Body of pancreas (tissue), 4 donors: ENCODE measurements at regions not wholly inside any gene's neighbourhood (a gene's known extent, or its start where the extent isn't known, plus 50 kb on each side); places are given as distances from the start of the nearest gene placed in this dataset.

ENCODE experiments used
- ATAC-seq: fragments of 150-250 bp; one replicate; pipeline ENCODE4 v1.9.1; 2016
- DNase-seq, 4 donors: peaks; one replicate each; pipeline ENCODE4 v3.0.0-alpha.2; 2019
- H3K27ac ChIP-seq, 4 donors: fragments of 200-600 bp; sonication (generic); 1 replicate in 3 of 4; 2 replicates in 1 of 4; pipeline versions ENCODE4 v1.5.1 to v1.6.1; 2016 to 2019; ENCODE audit warnings: mild to moderate bottlenecking in 1 of 4, mixed read lengths in 1 of 4, moderate library complexity in 1 of 4
- H3K27me3 ChIP-seq, 2 donors: fragments of 200-600 bp; sonication (generic); one replicate each; pipeline ENCODE4 v1.6.0; 2016; ENCODE audit warnings: mild to moderate bottlenecking in 1 of 2
- H3K36me3 ChIP-seq, 2 donors: fragments of 200-600 bp; sonication (generic); replicated peaks in 1 of 2; 2 replicates each; pipeline ENCODE4 v1.5.1; 2016; ENCODE audit warnings: low read depth in 2 of 2; ENCODE audit not compliant: insufficient read depth in 1 of 2
- H3K4me1 ChIP-seq: fragments of 200-600 bp; sonication (generic); one replicate; pipeline ENCODE4 v1.6.0; 2016
- H3K4me3 ChIP-seq, 2 donors: fragments of 200-600 bp; sonication (generic); 1 replicate in 1 of 2; 2 replicates in 1 of 2; pipeline ENCODE4 v1.5.1; 2016 to 2019
- H3K9me3 ChIP-seq, 3 donors: fragments of 200-600 bp; sonication (generic); 1 replicate in 2 of 3; 2 replicates in 1 of 3; pipeline ENCODE4 v1.5.1; 2016
- CTCF ChIP-seq, 7 experiments: fragments of 450-650 bp in 4 of 7; fragments of 200-600 bp in 3 of 7; sonication (generic) in 3 of 7; IDR thresholded peaks; one replicate each; pipeline ENCODE4 v1.5.1; 2016 to 2019; ENCODE audit warnings: antibody characterized with exemption in 7 of 7
- POLR2A ChIP-seq, 3 donors: fragments of 450-650 bp; IDR thresholded peaks; one replicate each; pipeline ENCODE4 v1.6.1; 2016; ENCODE audit warnings: antibody characterized with exemption in 3 of 3, mild to moderate bottlenecking in 2 of 3
- WGBS, 2 donors: methylation state at CpG; one replicate each; pipeline ENCODE4 v1.1.5; 2017; 5-methylcytosine and 5-hydroxymethylcytosine counted together
- intact Hi-C: fragments of 100-400 bp; cut with DNase I; formaldehyde crosslinking; loops from one replicate; pipeline ENCODE4 v1.15.1; 2023

- TF ChIP-seq POLR2A (IDR thresholded peaks at IDR 0.05) (no peak), CTCF (IDR thresholded peaks at IDR 0.05) (no peak)
- no peaks in the 10 kb centered on the region for H3K27me3 ChIP-seq
- DNase-seq = no peak
- no peak overlapping the region for H3K27ac ChIP-seq
- no peak overlapping the region for H3K4me3 ChIP-seq
- no peak for ATAC-seq
- no peaks in the 10 kb centered on the region for H3K36me3 ChIP-seq
- intact Hi-C loops = no loop called here
- 59 to 80% methylated on average over 1 of the region's 1 CpG for WGBS, 2 donors
- H3K4me1 ChIP-seq = no peaks in the 10 kb centered on the region
- no peaks in the 10 kb centered on the region for H3K9me3 ChIP-seq
Measured at GRCh38 chr5:72000707-72001106, 106.6 kb upstream of the MAP1B start.

GRCh38 chr5:72005671-72006070 is 101.6 kb upstream of the MAP1B start:
- Histone ChIP-seq H3K4me3 (no peak overlapping the region), H3K27me3 (no peaks in the 10 kb centered on the region), H3K27ac (no peak overlapping the region), H3K9me3 (no peaks in the 10 kb centered on the region), H3K4me1 (no peaks in the 10 kb centered on the region), H3K36me3 (no peaks in the 10 kb centered on the region)
- TF ChIP-seq POLR2A (IDR thresholded peaks at IDR 0.05) (no peak), CTCF (IDR thresholded peaks at IDR 0.05) (no peak)
- intact Hi-C loops = no loop called here
- ATAC-seq (no peak), DNase-seq (no peak)

- no peaks in the 10 kb centered on the region for H3K36me3 ChIP-seq
Measured at GRCh38 chr5:72006361-72006760, 100.9 kb upstream of the MAP1B start.

GRCh38 chr5:72007336-72008111 is 99.8 kb upstream of the MAP1B start:
- no peaks in the 10 kb centered on the region for H3K4me1 ChIP-seq
- 57 to 75% methylated on average over 7 of the region's 7 CpGs for WGBS, 2 donors
- no peak overlapping the region for H3K4me3 ChIP-seq
- no peak for TF ChIP-seq CTCF (IDR thresholded peaks at IDR 0.05)
- TF ChIP-seq POLR2A (IDR thresholded peaks at IDR 0.05) = no peak
- H3K27me3 ChIP-seq = no peaks in the 10 kb centered on the region
- intact Hi-C loops = no loop called here
- ATAC-seq (no peak), DNase-seq (no peak)
- no peak overlapping the region for H3K27ac ChIP-seq
- H3K36me3 ChIP-seq = no peaks in the 10 kb centered on the region
- H3K9me3 ChIP-seq = no peaks in the 10 kb centered on the region

More at GRCh38 chr5:72006361-72006760, 100.9 kb upstream of the MAP1B start:
- H3K27me3 ChIP-seq = no peaks in the 10 kb centered on the region
- TF ChIP-seq CTCF (IDR thresholded peaks at IDR 0.05) (no peak), POLR2A (IDR thresholded peaks at IDR 0.05) (no peak)
- H3K27ac ChIP-seq = no peak overlapping the region
- intact Hi-C loops = no loop called here
- DNase-seq (no peak), ATAC-seq (no peak)
- no peaks in the 10 kb centered on the region for H3K9me3 ChIP-seq
- 11 to 50% methylated on average over 1 of the region's 1 CpG for WGBS, 2 donors
- no peaks in the 10 kb centered on the region for H3K4me1 ChIP-seq
- H3K4me3 ChIP-seq = no peak overlapping the region

GRCh38 chr5:72009280-72009679 is 98.0 kb upstream of the MAP1B start:
- intact Hi-C loops = no loop called here
- Histone ChIP-seq H3K4me3 (no peak overlapping the region), H3K27me3 (no peaks in the 10 kb centered on the region), H3K27ac (no peak overlapping the region), H3K9me3 (no peaks in the 10 kb centered on the region), H3K4me1 (no peaks in the 10 kb centered on the region), H3K36me3 (no peaks in the 10 kb centered on the region)
- 29 to 31% methylated on average over 7 of the region's 7 CpGs for WGBS, 2 donors
- TF ChIP-seq POLR2A (IDR thresholded peaks at IDR 0.05) = no peak
- TF ChIP-seq CTCF (IDR thresholded peaks at IDR 0.05) = no peak
- no peak for DNase-seq
- no peak for ATAC-seq
